MV-4-11 (cell line): ENCODE measurements at regions not wholly inside any gene's neighbourhood (a gene's known extent, or its start where the extent isn't known, plus 50 kb on each side); places are given as distances from the start of the nearest gene placed in this dataset.

Experiments used
- DNase-seq: peaks from one replicate; lab custom pipeline; 2025; lab: John Stamatoyannopoulos, UW

DNA sequence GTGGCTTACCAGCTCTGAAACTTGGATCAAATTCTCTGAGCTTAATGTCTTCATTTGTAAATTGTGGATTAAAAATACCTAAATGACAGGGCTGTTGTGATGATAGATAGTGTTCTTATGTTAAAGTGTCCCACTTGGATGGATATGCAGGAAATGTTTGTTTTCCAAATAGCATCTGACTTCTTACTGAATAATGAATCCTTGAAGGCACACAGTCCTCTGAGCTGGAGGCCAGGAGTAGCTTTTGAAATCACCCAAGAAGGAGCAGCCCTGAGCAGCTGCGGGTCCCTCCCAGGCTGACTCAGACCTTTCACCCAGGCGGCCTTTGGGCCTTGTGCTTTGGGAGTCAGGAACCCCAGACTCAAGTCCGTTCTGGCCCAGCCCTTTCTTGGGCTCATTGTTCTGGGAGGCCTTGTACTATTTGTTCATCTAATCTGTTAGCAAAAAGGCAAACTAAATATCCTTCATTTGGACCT lies 173.0 kb upstream of the GATA6 start:
- DNase-seq, result no peak

GRCh38 chr18:21997207-21998143 lies 171.9 kb upstream of the GATA6 start:
- DNase-seq, result peak; percentile 72

DNA sequence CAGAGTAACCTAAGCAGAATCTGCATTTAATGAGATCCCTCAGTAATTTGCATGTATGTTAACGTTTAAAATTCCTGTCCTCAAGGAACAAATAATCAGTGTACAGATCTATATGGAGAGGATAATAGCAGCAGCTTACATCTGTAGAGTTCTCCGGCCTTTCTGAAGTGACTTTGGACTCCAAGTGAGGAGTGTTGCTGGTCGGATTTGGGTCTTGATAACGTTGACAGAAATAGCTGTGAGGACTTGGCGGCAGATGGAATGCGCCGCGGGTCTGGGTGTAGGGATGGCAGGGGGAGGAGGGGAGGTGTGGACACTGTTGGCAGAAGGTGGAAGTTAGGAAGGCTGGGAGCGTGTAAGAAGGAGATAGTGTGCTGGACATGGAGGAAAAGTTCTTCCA lies 170.9 kb upstream of the GATA6 start:
- DNase-seq, result no peak

- no peak for DNase-seq
These were observed 167.4 kb upstream of the GATA6 start for GRCh38 chr18:22001912-22002487.

DNA sequence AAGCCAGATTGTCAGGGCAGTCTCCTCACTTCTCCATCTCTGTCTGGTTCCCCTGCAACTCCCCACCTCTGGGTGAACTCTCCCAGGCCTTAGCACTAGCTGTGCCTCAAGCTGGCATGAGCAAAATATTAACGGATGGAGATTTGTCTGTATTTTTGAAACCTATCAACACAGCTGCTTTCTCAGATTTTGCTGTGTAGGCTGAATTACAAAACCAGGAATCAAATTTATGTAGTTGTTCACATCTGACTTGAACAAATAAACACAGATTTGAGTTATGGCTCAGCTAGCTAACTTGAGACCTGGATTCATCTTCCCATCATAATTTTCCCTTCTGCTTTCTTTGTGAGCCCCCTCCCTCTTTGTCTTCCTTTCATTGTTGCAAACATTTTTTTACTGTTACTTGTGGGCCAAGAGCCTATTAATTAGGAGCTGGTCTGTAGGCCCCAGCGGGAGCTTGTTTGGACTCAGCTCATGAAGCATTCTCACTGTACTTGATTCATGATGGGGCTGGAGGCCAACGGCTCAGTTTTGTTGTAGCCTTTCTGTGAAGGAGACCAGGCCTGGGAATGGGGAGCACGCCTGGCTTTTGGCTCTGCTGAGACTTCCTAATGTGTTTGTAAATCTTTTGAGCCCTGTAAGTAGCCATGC lies 164.1 kb upstream of the GATA6 start:
- no peak for DNase-seq

GRCh38 chr18:22006458-22006857 lies 162.9 kb upstream of the GATA6 start:
- DNase-seq, result no peak

DNA sequence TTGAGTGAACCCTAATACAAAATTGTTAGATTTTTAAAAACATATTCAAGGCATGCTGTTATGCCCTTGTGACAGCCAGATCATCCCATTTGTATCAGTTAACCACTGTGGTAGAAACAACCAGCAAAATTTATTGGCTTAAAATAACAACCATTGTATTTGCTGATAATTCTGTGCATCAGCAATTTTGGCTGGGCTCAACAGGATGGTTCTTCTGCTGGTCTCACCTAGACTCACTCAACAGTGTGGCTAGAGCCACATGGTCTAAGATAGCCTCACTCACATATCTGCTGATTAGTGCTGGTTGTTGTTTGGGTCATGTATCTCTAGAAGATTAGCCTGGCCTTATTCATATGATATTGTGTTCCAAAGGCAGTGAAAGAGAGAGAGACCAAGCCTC lies 160.1 kb upstream of the GATA6 start:
- DNase-seq, result no peak

GRCh38 chr18:22013993-22014392 lies 155.4 kb upstream of the GATA6 start:
- DNase-seq, result no peak

DNA sequence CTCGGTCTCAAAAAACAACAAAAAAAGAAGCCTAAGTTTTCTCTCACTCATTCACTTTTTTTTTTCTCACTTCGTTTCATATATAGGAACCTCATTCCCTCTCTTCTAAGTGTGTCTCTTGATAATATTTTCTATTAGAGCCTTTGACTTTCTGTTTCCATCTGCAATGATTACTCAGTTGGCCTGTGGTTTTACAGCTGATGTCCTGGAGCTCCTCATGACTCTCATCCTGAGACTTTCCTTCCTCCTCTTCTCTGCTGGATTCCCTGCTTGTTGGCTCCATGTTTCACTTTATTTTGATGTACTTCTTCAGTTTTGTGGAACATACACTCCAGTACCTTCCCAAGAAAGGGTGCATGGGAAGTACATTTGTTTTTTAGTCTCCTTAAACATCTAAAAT lies 154.2 kb upstream of the GATA6 start:
- no peak for DNase-seq

DNA sequence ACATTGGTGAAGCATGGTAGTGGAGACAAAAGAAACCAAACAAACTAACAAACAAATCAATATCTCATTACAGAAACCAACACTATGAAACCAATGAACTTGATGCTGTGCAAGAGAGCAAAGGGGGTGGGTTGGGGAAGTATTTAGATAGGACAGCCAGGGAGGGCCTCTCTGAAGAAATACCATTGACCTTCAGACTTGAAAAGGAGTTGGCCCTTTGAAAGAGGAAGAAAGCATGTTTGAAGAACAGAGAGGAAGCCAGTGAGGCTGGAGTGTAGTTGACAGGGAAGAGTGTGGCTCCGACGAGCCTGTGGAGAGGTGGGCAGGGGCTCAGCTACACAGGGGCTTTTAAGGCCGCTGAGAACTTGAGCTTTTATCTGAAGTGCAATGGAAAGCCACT lies 151.0 kb upstream of the GATA6 start:
- DNase-seq, result peak; percentile 58

- DNase-seq, result no peak
These were observed 150.2 kb upstream of the GATA6 start for GRCh38 chr18:22019193-22019592.

GRCh38 chr18:22020127-22020866 lies 149.1 kb upstream of the GATA6 start:
- DNase-seq, result no peak

DNA sequence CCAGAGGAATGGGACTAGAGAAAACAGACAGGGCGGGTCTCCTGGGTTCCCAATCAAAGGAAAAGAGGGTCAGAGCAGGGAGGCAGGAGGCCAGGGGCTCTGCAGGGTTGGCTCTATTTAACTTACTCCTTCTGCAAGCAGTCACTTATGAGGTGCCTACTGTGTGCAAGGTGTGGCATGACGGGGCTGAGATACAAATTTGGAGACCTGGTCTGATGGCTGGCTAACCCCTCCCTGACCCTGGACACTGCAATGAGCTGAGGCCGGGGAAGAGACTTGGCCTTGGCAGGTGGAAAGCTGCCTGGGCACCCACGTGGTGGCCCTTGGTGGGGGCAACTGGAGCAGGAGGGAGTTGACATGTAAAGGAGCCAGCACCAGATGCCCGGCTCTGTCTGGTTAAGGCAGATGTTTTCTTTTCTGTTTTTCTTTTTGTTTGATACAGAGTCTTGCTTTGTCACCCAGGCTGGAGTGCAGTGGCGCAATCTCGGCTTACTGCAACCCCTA lies 148.5 kb upstream of the GATA6 start:
- no peak for DNase-seq

DNA sequence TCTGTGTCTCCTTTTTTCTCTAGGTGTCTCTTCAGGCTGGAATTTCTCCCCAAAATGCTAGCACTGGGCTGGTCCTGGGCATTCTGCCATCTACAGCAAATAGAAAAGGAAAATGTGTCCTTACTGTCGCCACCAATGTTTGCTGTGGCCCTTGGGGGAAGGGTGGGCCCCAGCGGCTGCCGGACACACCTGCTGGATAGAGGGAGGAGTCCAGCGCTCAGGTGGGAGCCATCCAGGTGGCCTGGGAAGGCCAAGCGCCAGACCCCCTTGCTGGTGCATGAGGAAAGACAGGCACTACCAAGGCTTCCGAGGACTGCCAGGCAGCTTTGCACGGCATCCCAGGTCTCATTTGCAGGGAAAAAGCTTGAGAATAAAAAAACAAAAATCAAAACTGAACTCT lies 147.7 kb upstream of the GATA6 start:
- DNase-seq, result no peak

DNA sequence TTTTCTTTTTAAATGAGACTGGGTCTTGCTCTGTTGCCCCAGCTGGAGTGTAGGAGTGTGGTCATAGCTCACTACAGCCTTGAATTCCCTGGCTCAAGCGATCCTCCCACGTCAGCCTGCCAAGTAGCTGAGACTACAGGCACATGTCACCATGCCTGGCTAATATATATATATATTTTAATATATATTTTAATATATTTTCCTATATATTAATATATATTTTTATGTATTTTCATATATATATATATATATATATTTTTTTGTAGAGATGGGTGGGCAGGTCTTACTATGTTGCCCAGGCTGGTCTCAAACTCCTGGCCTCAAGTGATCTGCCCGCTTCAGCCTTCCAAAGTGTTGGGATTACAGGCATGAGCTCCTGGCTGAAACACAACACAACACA lies 144.5 kb upstream of the GATA6 start:
- no peak for DNase-seq

- no peak for DNase-seq
These were observed 143.0 kb upstream of the GATA6 start for GRCh38 chr18:22026362-22026761.

- no peak for DNase-seq
These were observed 142.5 kb upstream of the GATA6 start for GRCh38 chr18:22026889-22027288.

GRCh38 chr18:22031611-22032010 lies 137.8 kb upstream of the GATA6 start:
- no peak for DNase-seq

- DNase-seq, result no peak
These were observed 136.9 kb upstream of the GATA6 start for GRCh38 chr18:22032392-22032961.

DNA sequence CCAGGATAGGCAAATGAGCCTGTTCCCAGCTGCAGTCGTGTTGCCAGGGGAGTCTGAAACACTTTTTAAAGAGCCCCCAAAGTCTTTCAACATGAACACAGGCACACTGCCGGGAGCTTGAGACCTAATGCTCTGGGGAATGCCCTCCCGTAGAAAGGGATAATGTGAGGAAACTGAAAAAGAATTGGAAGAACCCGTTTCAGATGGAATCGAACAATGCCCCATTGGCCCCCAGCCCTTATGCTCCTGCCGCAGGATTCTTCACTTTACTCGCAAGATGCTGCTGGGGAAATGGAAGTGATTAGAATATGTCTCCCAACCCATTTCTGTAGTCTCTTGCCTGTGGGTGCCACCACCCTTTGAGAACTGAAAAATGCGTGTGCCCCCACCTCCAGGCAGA lies 136.3 kb upstream of the GATA6 start:
- no peak for DNase-seq

- DNase-seq, result no peak
These were observed 135.1 kb upstream of the GATA6 start for GRCh38 chr18:22034276-22034675.

DNA sequence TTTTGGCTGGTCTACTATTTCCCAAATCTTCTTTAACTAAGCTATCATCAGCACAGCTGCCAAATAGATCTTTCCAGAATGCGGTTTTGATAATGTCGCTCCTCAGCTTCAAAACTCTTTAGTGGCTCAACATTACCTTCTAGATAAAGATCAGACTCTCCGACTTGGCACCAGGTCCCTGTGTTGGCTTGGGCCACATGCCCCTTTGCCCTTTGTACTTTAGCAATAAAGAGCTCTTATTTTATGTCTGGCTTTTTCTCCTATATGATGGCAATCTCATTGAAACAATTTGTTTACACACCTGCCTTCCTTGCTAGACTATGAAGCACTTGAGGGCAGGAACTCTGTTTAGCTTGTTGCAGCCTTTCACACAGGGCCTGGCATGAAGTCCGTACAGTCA lies 128.9 kb upstream of the GATA6 start:
- no peak for DNase-seq
